Neural cell (in vitro differentiated cells): ENCODE measurements at regions not wholly inside any gene's neighbourhood (a gene's known extent, or its start where the extent isn't known, plus 50 kb on each side); places are given as distances from the start of the nearest gene placed in this dataset.

ENCODE experiments used
- H2AFZ ChIP-seq: fragments of 200-600, 300-800 bp; sonication (generic), shearing (Covaris generic); 2 replicates; pipeline ENCODE4 v1.6.0; 2014; ENCODE audit warnings: low read depth, mild to moderate bottlenecking, antibody characterized with exemption, low read length, moderate library complexity
- H3F3A ChIP-seq: fragments of 200-600 bp; shearing (Covaris generic); 2 replicates; pipeline ENCODE4 v1.6.1; 2016; ENCODE audit warnings: mild to moderate bottlenecking, moderate library complexity, mixed read lengths, antibody characterized with exemption, low read length; ENCODE audit not compliant: insufficient read depth, poor library complexity, severe bottlenecking
- H3K27ac ChIP-seq: fragments of 200-600, 300-800 bp; sonication (generic), shearing (Covaris generic); 2 replicates; pipeline ENCODE4 v1.5.1; 2014; ENCODE audit warnings: mild to moderate bottlenecking, low read length, moderate library complexity
- H3K27me3 ChIP-seq: fragments of 300-800, 200-600 bp; sonication (generic), shearing (Covaris generic); 2 replicates; pipeline ENCODE4 v1.6.0; 2014; ENCODE audit warnings: mild to moderate bottlenecking, low read depth, low read length, moderate library complexity; ENCODE audit not compliant: insufficient read depth
- H3K36me3 ChIP-seq: fragments of 300-800, 200-600 bp; sonication (generic), shearing (Covaris generic); 2 replicates; pipeline ENCODE4 v1.5.1; 2014; ENCODE audit warnings: mild to moderate bottlenecking, antibody characterized with exemption, low read length, moderate library complexity; ENCODE audit not compliant: insufficient read depth
- H3K4me2 ChIP-seq: fragments of 300-800, 200-600 bp; sonication (generic), shearing (Covaris generic); 2 replicates; pipeline ENCODE4 v1.6.0; 2014; ENCODE audit warnings: mild to moderate bottlenecking, low read length
- H3K4me3 ChIP-seq: fragments of 300-800, 200-600 bp; sonication (generic), shearing (Covaris generic); 2 replicates; pipeline ENCODE4 v1.5.1; 2014; ENCODE audit warnings: mild to moderate bottlenecking, low read length, moderate library complexity
- H3K79me2 ChIP-seq: fragments of 200-600 bp; shearing (Covaris generic); replicated peaks from 2 replicates; pipeline ENCODE4 v1.6.0; 2014; ENCODE audit warnings: mild to moderate bottlenecking, low read length, moderate library complexity; ENCODE audit not compliant: insufficient read depth
- H3K9ac ChIP-seq: fragments of 300-800, 200-600 bp; sonication (generic), shearing (Covaris generic); 2 replicates; pipeline ENCODE4 v1.6.1; 2016; ENCODE audit warnings: mild to moderate bottlenecking, low read length, mixed read lengths
- H3K9me2 ChIP-seq: fragments of 200-600 bp; shearing (Covaris generic); 2 replicates; pipeline ENCODE4 v1.6.1; 2016; ENCODE audit warnings: mild to moderate bottlenecking, low read length, mixed read lengths; ENCODE audit not compliant: insufficient read depth
- H3K9me3 ChIP-seq: fragments of 200-600, 300-800 bp; sonication (generic), shearing (Covaris generic); 2 replicates; pipeline ENCODE4 v1.6.1; 2016; ENCODE audit warnings: mild to moderate bottlenecking, mixed run types, low read length, moderate library complexity, mixed read lengths
- H4K20me1 ChIP-seq: fragments of 200-600 bp; shearing (Covaris generic); 2 replicates; pipeline ENCODE4 v1.6.1; 2016; ENCODE audit warnings: mild to moderate bottlenecking, mixed run types; ENCODE audit not compliant: insufficient read depth
- CTCF ChIP-seq: fragments of 450-650 bp; IDR thresholded peaks from 2 replicates; pipeline ENCODE4 v1.5.1; 2014; ENCODE audit warnings: antibody characterized with exemption, mild to moderate bottlenecking, moderate library complexity; ENCODE audit not compliant: poor library complexity, severe bottlenecking
- EP300 ChIP-seq: fragments of 450-650 bp; conservative IDR thresholded peaks from 2 replicates; pipeline ENCODE4 v1.6.1; 2014; ENCODE audit warnings: antibody characterized with exemption, mild to moderate bottlenecking, moderate library complexity; ENCODE audit not compliant: poor library complexity, severe bottlenecking
- EZH2 ChIP-seq: fragments of 200-600, 300-800 bp; shearing (Covaris generic), sonication (generic); IDR thresholded peaks from 2 replicates; pipeline ENCODE4 v1.6.1; 2014; ENCODE audit warnings: antibody characterized with exemption, low read length, borderline replicate concordance, mild to moderate bottlenecking; ENCODE audit not compliant: insufficient read depth, poor library complexity, severe bottlenecking
- MXI1 ChIP-seq: fragments of 450-650 bp; conservative IDR thresholded peaks from 2 replicates; pipeline ENCODE4 v1.6.1; 2014; ENCODE audit warnings: antibody characterized with exemption, mild to moderate bottlenecking; ENCODE audit not compliant: poor library complexity, severe bottlenecking
- POLR2AphosphoS5 ChIP-seq: IDR thresholded peaks from 2 replicates; pipeline ENCODE4 v1.6.1; 2012
- RAD21 ChIP-seq: fragments of 450-650 bp; conservative IDR thresholded peaks from 2 replicates; pipeline ENCODE4 v1.6.1; 2014; ENCODE audit warnings: antibody characterized with exemption, mild to moderate bottlenecking, moderate library complexity
- REST ChIP-seq: IDR thresholded peaks from 2 replicates; pipeline ENCODE4 v1.6.1; 2012; ENCODE audit warnings: borderline replicate concordance
- SMC3 ChIP-seq: fragments of 450-650 bp; conservative IDR thresholded peaks from 2 replicates; pipeline ENCODE4 v1.6.1; 2014; ENCODE audit warnings: antibody characterized with exemption, mild to moderate bottlenecking, moderate library complexity; ENCODE audit not compliant: poor library complexity
- TAF1 ChIP-seq: IDR thresholded peaks from 2 replicates; pipeline ENCODE4 v1.6.1; 2012; ENCODE audit warnings: low read depth

- H2AFZ ChIP-seq: no peak overlapping the region
- H3K79me2 ChIP-seq: no peaks in the 10 kb centered on the region
- H3K36me3 ChIP-seq: no peaks in the 10 kb centered on the region
Measured at GRCh38 chr18:45267622-45268021, 347.7 kb upstream of the SLC14A2 start.

GRCh38 chr18:45268583-45268982 is 346.7 kb upstream of the SLC14A2 start:
- no peak overlapping the region for H3K4me3 ChIP-seq
- H2AFZ ChIP-seq: no peak overlapping the region
- no peak overlapping the region for H3K27ac ChIP-seq
- no peaks in the 10 kb centered on the region for H3K9me3 ChIP-seq
- H3F3A ChIP-seq: no peaks in the 10 kb centered on the region
- H4K20me1 ChIP-seq: no peaks in the 10 kb centered on the region
- H3K79me2 ChIP-seq: no peaks in the 10 kb centered on the region
- no peaks in the 10 kb centered on the region for H3K9me2 ChIP-seq
- H3K27me3 ChIP-seq: no peaks in the 10 kb centered on the region
- TF ChIP-seq POLR2AphosphoS5: no peak
- no peak for TF ChIP-seq SMC3
- TF ChIP-seq EZH2: no peak
- no peak for TF ChIP-seq REST
- no peak overlapping the region for H3K4me2 ChIP-seq
- H3K9ac ChIP-seq: no peak overlapping the region
- no peaks in the 10 kb centered on the region for H3K36me3 ChIP-seq

More at GRCh38 chr18:45267622-45268021, 347.7 kb upstream of the SLC14A2 start:
- Histone ChIP-seq H4K20me1 (no peaks in the 10 kb centered on the region), H3K27me3 (no peaks in the 10 kb centered on the region), H3K4me2 (no peak overlapping the region), H3K4me3 (no peak overlapping the region), H3K9me3 (no peaks in the 10 kb centered on the region), H3K27ac (no peak overlapping the region), H3K9me2 (no peaks in the 10 kb centered on the region), H3F3A (no peaks in the 10 kb centered on the region), H3K9ac (no peak overlapping the region)
- no peak for TF ChIP-seq TAF1
- no peak for TF ChIP-seq EZH2
- TF ChIP-seq CTCF: no peak

GRCh38 chr18:45270289-45270771 is 344.9 kb upstream of the SLC14A2 start:
- no peaks in the 10 kb centered on the region for H3K27me3 ChIP-seq
- no peaks in the 10 kb centered on the region for H3K36me3 ChIP-seq
- no peak overlapping the region for H3K9ac ChIP-seq
- H3K9me2 ChIP-seq: no peaks in the 10 kb centered on the region
- TF ChIP-seq POLR2AphosphoS5: no peak
- no peak for TF ChIP-seq TAF1
- TF ChIP-seq CTCF: no peak
- no peak for TF ChIP-seq MXI1
- TF ChIP-seq REST: no peak
- no peak for TF ChIP-seq RAD21
- no peak for TF ChIP-seq SMC3
- TF ChIP-seq EZH2: no peak
- TF ChIP-seq EP300: no peak
- no peaks in the 10 kb centered on the region for H3K9me3 ChIP-seq
- H3F3A ChIP-seq: no peaks in the 10 kb centered on the region
- H3K79me2 ChIP-seq: no peaks in the 10 kb centered on the region
- H4K20me1 ChIP-seq: no peaks in the 10 kb centered on the region
- H2AFZ ChIP-seq: no peak overlapping the region
- H3K4me3 ChIP-seq: no peak overlapping the region
- no peak overlapping the region for H3K27ac ChIP-seq
- H3K4me2 ChIP-seq: no peak overlapping the region
